ENCODE measurements at regions not wholly inside any gene's neighbourhood (a gene's known extent, or its start where the extent isn't known, plus 50 kb on each side); places are given as distances from the start of the nearest gene placed in this dataset.
A peak's percentile ranks its signal among the peaks of the same experiment; 100 is the strongest.
"Not testable (repeated sequence)": the region's sequence is repeated elsewhere in the genome, so short reads cannot be mapped to it uniquely, and the experiment has no call there.

GRCh38 chr5:92369587-92369986 lies 986.5 kb upstream of the ARRDC3 start:
- DNase-seq: no peak

GRCh38 chr5:92364986-92365550 lies 982.0 kb upstream of the ARRDC3 start:
- DNase-seq: no peak

- DNase-seq: no peak
Observed at GRCh38 chr5:92353107-92354030, 970.3 kb upstream of the ARRDC3 start.

GRCh38 chr5:92337772-92338234 lies 954.7 kb upstream of the ARRDC3 start:
- no peak for DNase-seq

- DNase-seq: no peak
Observed at GRCh38 chr5:92332039-92332438, 948.9 kb upstream of the ARRDC3 start.

- no peak for DNase-seq
Observed at GRCh38 chr5:92330365-92330764, 947.2 kb upstream of the ARRDC3 start.

- DNase-seq: no peak
Observed at GRCh38 chr5:92329759-92330158, 946.6 kb upstream of the ARRDC3 start.

- no peak for DNase-seq
Observed at GRCh38 chr5:92328584-92329259, 945.6 kb upstream of the ARRDC3 start.

GRCh38 chr5:92320446-92320845 lies 937.3 kb upstream of the ARRDC3 start:
- DNase-seq: no peak

- no peak for DNase-seq
Observed at GRCh38 chr5:92313385-92313784, 930.3 kb upstream of the ARRDC3 start.

GRCh38 chr5:92309336-92309991 lies 926.3 kb upstream of the ARRDC3 start:
- DNase-seq: peak; percentile 49

GRCh38 chr5:92308679-92309078 lies 925.6 kb upstream of the ARRDC3 start:
- no peak for DNase-seq

- not testable (repeated sequence) for DNase-seq
Observed at GRCh38 chr5:92302356-92302755, 919.2 kb upstream of the ARRDC3 start.

GRCh38 chr5:92283521-92283920 lies 900.4 kb upstream of the ARRDC3 start:
- no peak for DNase-seq

- DNase-seq: not testable (repeated sequence)
Observed at GRCh38 chr5:92271750-92272149, 888.6 kb upstream of the ARRDC3 start.

- no peak for DNase-seq
Observed at GRCh38 chr5:92268343-92268742, 885.2 kb upstream of the ARRDC3 start.

GRCh38 chr5:92267830-92268229 lies 884.7 kb upstream of the ARRDC3 start:
- no peak for DNase-seq

GRCh38 chr5:92265804-92266203 lies 882.7 kb upstream of the ARRDC3 start:
- DNase-seq: no peak

GRCh38 chr5:92255605-92256004 lies 872.5 kb upstream of the ARRDC3 start:
- DNase-seq: not testable (repeated sequence)

- no peak for DNase-seq
Observed at GRCh38 chr5:92248518-92248917, 865.4 kb upstream of the ARRDC3 start.

- no peak for DNase-seq
Observed at GRCh38 chr5:92242170-92242569, 859.1 kb upstream of the ARRDC3 start.

GRCh38 chr5:92237896-92238295 lies 854.8 kb upstream of the ARRDC3 start:
- DNase-seq: no peak

GRCh38 chr5:92222449-92222848 lies 839.3 kb upstream of the ARRDC3 start:
- no peak for DNase-seq
